DMS114 treated with DMSO at 0.1 percent for 48 hours (cell line): ENCODE measurements at regions not wholly inside any gene's neighbourhood (a gene's known extent, or its start where the extent isn't known, plus 50 kb on each side); places are given as distances from the start of the nearest gene placed in this dataset.
"Not testable (repeated sequence)": the region's sequence is repeated elsewhere in the genome, so short reads cannot be mapped to it uniquely, and the experiment has no call there.

ENCODE experiments used
- DNase-seq: peaks from one replicate; lab custom pipeline; 2025; ENCODE audit not compliant: unreplicated experiment; lab: John Stamatoyannopoulos, UW

- DNase-seq: no peak
These were observed 224.2 kb downstream of the NPHP4 start for GRCh38 chr1:5768014-5768413.

- DNase-seq: not testable (repeated sequence)
These were observed 225.2 kb downstream of the NPHP4 start for GRCh38 chr1:5766996-5767395.

- DNase-seq: no peak
These were observed 226.0 kb downstream of the NPHP4 start for GRCh38 chr1:5765997-5766913.

GRCh38 chr1:5765483-5765882 lies 226.7 kb downstream of the NPHP4 start:
- no peak for DNase-seq

- no peak for DNase-seq
These were observed 227.3 kb downstream of the NPHP4 start for GRCh38 chr1:5764959-5765358.

- DNase-seq: no peak
These were observed 227.8 kb downstream of the NPHP4 start for GRCh38 chr1:5764464-5764863.

- no peak for DNase-seq
These were observed 228.4 kb downstream of the NPHP4 start for GRCh38 chr1:5763696-5764370.

- no peak for DNase-seq
These were observed 233.2 kb downstream of the NPHP4 start for GRCh38 chr1:5758859-5759578.

GRCh38 chr1:5758000-5758858 lies 234.0 kb downstream of the NPHP4 start:
- no peak for DNase-seq

GRCh38 chr1:5757187-5757805 lies 234.9 kb downstream of the NPHP4 start:
- no peak for DNase-seq

- DNase-seq: no peak
These were observed 235.6 kb downstream of the NPHP4 start for GRCh38 chr1:5756434-5757186.

- DNase-seq: no peak
These were observed 236.6 kb downstream of the NPHP4 start for GRCh38 chr1:5755552-5756125.

- no peak for DNase-seq
These were observed 237.2 kb downstream of the NPHP4 start for GRCh38 chr1:5754817-5755551.

- no peak for DNase-seq
These were observed 238.4 kb downstream of the NPHP4 start for GRCh38 chr1:5753549-5754421.

GRCh38 chr1:5752746-5753548 lies 239.3 kb downstream of the NPHP4 start:
- no peak for DNase-seq

- DNase-seq: no peak
These were observed 240.1 kb downstream of the NPHP4 start for GRCh38 chr1:5751833-5752745.
